H1 (cell line): ENCODE measurements at regions not wholly inside any gene's neighbourhood (a gene's known extent, or its start where the extent isn't known, plus 50 kb on each side); places are given as distances from the start of the nearest gene placed in this dataset.

Experiments
- CTCF ChIA-PET: fragments of 300-600 bp; sonication (Branson Sonifier 250); formaldehyde crosslinking; loops from one replicate; lab custom pipeline; 2021; ENCODE audit not compliant: partially characterized antibody; lab: Charles Lee
- POLR2A ChIA-PET: fragments of 300-600 bp; sonication (Branson Sonifier 250); formaldehyde crosslinking; loops from one replicate; lab custom pipeline; 2021; ENCODE audit warnings: inconsistent platforms; ENCODE audit not compliant: partially characterized antibody; lab: Charles Lee
- DNase-seq, 2 experiments: peaks; one replicate each; pipeline versions ENCODE4 v3.0.0 to v3.0.0-alpha.2; 2010 to 2022; ENCODE audit warnings: low spot score in 2 of 2, low read depth in 1 of 2, mixed read lengths in 1 of 2
- FAIRE-seq: peaks from 2 replicates; lab custom pipeline; 2011; peaks lifted over from hg19 to GRCh38; lab: Jason Lieb, UNC
- H2AFZ ChIP-seq: 2 replicates; pipeline ENCODE4 v1.8.1; 2012; ENCODE audit warnings: low read length, inconsistent platforms
- H2AK5ac ChIP-seq: 2 replicates; pipeline ENCODE4 v1.6.1; 2013; ENCODE audit warnings: low read depth, low read length
- H2BK120ac ChIP-seq: replicated peaks from 2 replicates; pipeline ENCODE3; 2013; ENCODE audit warnings: low read depth, low read length, inconsistent platforms
- H2BK12ac ChIP-seq: 2 replicates; pipeline ENCODE4 v1.6.1; 2013; ENCODE audit warnings: low read depth, low read length
- H2BK15ac ChIP-seq: 2 replicates; pipeline ENCODE4 v1.6.1; 2013; ENCODE audit warnings: low read length
- H2BK20ac ChIP-seq: 2 replicates; pipeline ENCODE4 v1.6.1; 2013; ENCODE audit warnings: low read length
- H2BK5ac ChIP-seq: 2 replicates; pipeline ENCODE4 v1.6.1; 2013; ENCODE audit warnings: low read depth, low read length
- H3K14ac ChIP-seq: 2 replicates; pipeline ENCODE4 v1.6.1; 2013; ENCODE audit warnings: inconsistent platforms; ENCODE audit not compliant: insufficient read length
- H3K18ac ChIP-seq: 2 replicates; pipeline ENCODE4 v1.6.1; 2013; ENCODE audit warnings: low read length; ENCODE audit errors: extremely low read depth
- H3K23ac ChIP-seq: 2 replicates; pipeline ENCODE4 v1.6.1; 2013; ENCODE audit warnings: inconsistent platforms; ENCODE audit not compliant: insufficient read length
- H3K23me2 ChIP-seq: 2 replicates; pipeline ENCODE4 v1.6.1; 2013; ENCODE audit warnings: low read depth, low read length
- H3K27ac ChIP-seq: 2 replicates; pipeline ENCODE4 v1.6.1; 2011; ENCODE audit warnings: low read depth, low read length, inconsistent platforms
- H3K27me3 ChIP-seq, 4 experiments: replicated peaks in 1 of 4; 1 replicate in 1 of 4; 2 replicates in 3 of 4; pipeline versions ENCODE4 v1.6.1 to v1.8.1; 2011 to 2013; ENCODE audit warnings: low read length in 3 of 4, mild to moderate bottlenecking in 3 of 4, inconsistent platforms in 2 of 4, mixed read lengths in 2 of 4, moderate library complexity in 1 of 4; ENCODE audit not compliant: control insufficient read depth in 3 of 4, insufficient read depth in 3 of 4; ENCODE audit errors: extremely low read depth in 1 of 4
- H3K36me3 ChIP-seq, 4 experiments: 2 replicates each; pipeline versions ENCODE4 v1.6.1 to v1.8.1; 2011 to 2013; ENCODE audit warnings: mild to moderate bottlenecking in 4 of 4, low read length in 3 of 4, moderate library complexity in 2 of 4, control low read depth in 1 of 4, inconsistent platforms in 1 of 4; ENCODE audit not compliant: insufficient read depth in 4 of 4, control insufficient read depth in 2 of 4
- H3K4ac ChIP-seq: replicated peaks from 2 replicates; pipeline ENCODE3; 2013; ENCODE audit warnings: low read length, low read depth, mixed read lengths, inconsistent platforms; ENCODE audit not compliant: insufficient read length
- H3K4me1 ChIP-seq, 4 experiments: replicated peaks in 1 of 4; 1 replicate in 1 of 4; 2 replicates in 3 of 4; pipeline versions ENCODE4 v1.6.1 to v1.8.1; 2011 to 2013; ENCODE audit warnings: low read length in 3 of 4, inconsistent platforms in 2 of 4, mixed read lengths in 1 of 4; ENCODE audit not compliant: insufficient read depth in 4 of 4, control insufficient read depth in 3 of 4
- H3K4me2 ChIP-seq, 2 experiments: 2 replicates each; pipeline versions ENCODE4 v1.6.1 to v1.8.1; 2011 to 2013; ENCODE audit warnings: low read depth in 2 of 2, low read length in 2 of 2, control low read depth in 1 of 2, inconsistent platforms in 1 of 2, mild to moderate bottlenecking in 1 of 2; ENCODE audit not compliant: insufficient read depth in 1 of 2
- H3K4me3 ChIP-seq, 4 experiments: fragments of 200-600, 300-600 bp in 1 of 4; sonication (generic), shearing (Covaris generic), sonication (Bioruptor Twin) in 1 of 4; 2 replicates each; pipeline versions ENCODE4 v1.5.1 to v1.8.1; 2011 to 2016; ENCODE audit warnings: low read length in 4 of 4, low read depth in 3 of 4, control low read depth in 2 of 4, inconsistent platforms in 2 of 4, mild to moderate bottlenecking in 2 of 4, mixed read lengths in 1 of 4, moderate library complexity in 1 of 4; ENCODE audit not compliant: insufficient read depth in 2 of 4; ENCODE audit errors: extremely low read depth in 1 of 4
- H3K56ac ChIP-seq: replicated peaks from 2 replicates; pipeline ENCODE3; 2013; ENCODE audit warnings: low read depth, mild to moderate bottlenecking, mixed read lengths, low read length, inconsistent platforms; ENCODE audit not compliant: insufficient read length
- H3K79me1 ChIP-seq: 2 replicates; pipeline ENCODE4 v1.6.1; 2013; ENCODE audit warnings: low read depth, low read length, control low read depth
- H3K79me2 ChIP-seq, 2 experiments: 2 replicates each; pipeline versions ENCODE4 v1.6.1 to v1.8.1; 2012 to 2013; ENCODE audit warnings: low read length in 2 of 2, mild to moderate bottlenecking in 2 of 2, inconsistent platforms in 1 of 2; ENCODE audit not compliant: insufficient read depth in 2 of 2, control insufficient read depth in 1 of 2
- H3K9ac ChIP-seq, 4 experiments: replicated peaks in 1 of 4; 1 replicate in 1 of 4; 2 replicates in 3 of 4; pipeline versions ENCODE4 v1.6.1 to v1.8.1; 2011 to 2013; ENCODE audit warnings: low read depth in 3 of 4, low read length in 3 of 4, control low read depth in 2 of 4, mild to moderate bottlenecking in 2 of 4, moderate library complexity in 2 of 4, inconsistent platforms in 1 of 4; ENCODE audit errors: extremely low read depth in 1 of 4
- H3K9me3 ChIP-seq, 2 experiments: 2 replicates each; pipeline versions ENCODE4 v1.6.1 to v1.8.1; 2012 to 2013; ENCODE audit warnings: mild to moderate bottlenecking in 2 of 2, moderate library complexity in 2 of 2, control low read depth in 1 of 2, inconsistent platforms in 1 of 2, low read depth in 1 of 2, low read length in 1 of 2, mixed read lengths in 1 of 2; ENCODE audit not compliant: insufficient read depth in 2 of 2
- H4K20me1 ChIP-seq, 2 experiments: replicated peaks in 1 of 2; 2 replicates each; pipeline versions ENCODE3 to v1.8.1; 2011 to 2013; ENCODE audit warnings: inconsistent platforms in 2 of 2, low read length in 2 of 2, mild to moderate bottlenecking in 1 of 2; ENCODE audit not compliant: insufficient read depth in 2 of 2, control insufficient read depth in 1 of 2
- H4K5ac ChIP-seq: 2 replicates; pipeline ENCODE4 v1.6.1; 2013; ENCODE audit warnings: low read length, low read depth, mixed read lengths, inconsistent platforms; ENCODE audit not compliant: insufficient read length
- H4K8ac ChIP-seq: 2 replicates; pipeline ENCODE4 v1.8.0; 2013; ENCODE audit warnings: mild to moderate bottlenecking, moderate library complexity, low read length, inconsistent platforms; ENCODE audit not compliant: insufficient read depth; ENCODE audit errors: extremely low read depth
- H4K91ac ChIP-seq: replicated peaks from 2 replicates; pipeline ENCODE3; 2013; ENCODE audit warnings: low read length, mixed read lengths, inconsistent platforms; ENCODE audit not compliant: insufficient read length
- BCL11A ChIP-seq, 2 experiments: IDR thresholded peaks; one replicate each; pipeline ENCODE4 v1.6.1; 2011; ENCODE audit warnings: low read depth in 2 of 2, low read length in 2 of 2, mild to moderate bottlenecking in 2 of 2
- BRCA1 ChIP-seq: IDR thresholded peaks from 2 replicates; pipeline ENCODE4 v1.6.1; 2012; ENCODE audit warnings: low read depth, low read length, improper control_type of control experiment
- CBX5 ChIP-seq: fragments of 300-800, 300-1000 bp; sonication (generic); IDR thresholded peaks from 2 replicates; pipeline ENCODE4 v1.7.1; 2016; ENCODE audit warnings: antibody characterized with exemption, low read length, low read depth
- CHD2 ChIP-seq: IDR thresholded peaks from 2 replicates; pipeline ENCODE4 v1.6.1; 2012; ENCODE audit warnings: low read length, improper control_type of control experiment
- E2F6 ChIP-seq: IDR thresholded peaks from 2 replicates; pipeline ENCODE4 v1.6.1; 2012; ENCODE audit warnings: inconsistent platforms
- NANOG ChIP-seq: IDR thresholded peaks from 2 replicates; pipeline ENCODE4 v1.6.1; 2011; ENCODE audit warnings: low read length, low read depth, mild to moderate bottlenecking, inconsistent platforms; ENCODE audit not compliant: insufficient read depth, poor library complexity, severe bottlenecking
- NRF1 ChIP-seq: IDR thresholded peaks from 2 replicates; pipeline ENCODE4 v1.6.1; 2011; ENCODE audit warnings: mild to moderate bottlenecking, low read depth, low read length, improper control_type of control experiment
- POU5F1 ChIP-seq: IDR thresholded peaks from 2 replicates; pipeline ENCODE4 v1.6.1; 2011; ENCODE audit warnings: low read depth, mild to moderate bottlenecking, low read length, moderate library complexity
- RNF2 ChIP-seq: fragments of 200-900, 300-1000 bp; sonication (generic); IDR thresholded peaks from 2 replicates; pipeline ENCODE4 v1.7.1; 2016; ENCODE audit warnings: borderline replicate concordance, low read depth, mild to moderate bottlenecking, antibody characterized with exemption, low read length; ENCODE audit not compliant: poor library complexity, severe bottlenecking; ENCODE audit errors: missing control alignments
- TBP ChIP-seq: IDR thresholded peaks from 2 replicates; pipeline ENCODE4 v1.6.1; 2011; ENCODE audit warnings: low read depth, low read length, improper control_type of control experiment
- TCF12 ChIP-seq: IDR thresholded peaks from 2 replicates; pipeline ENCODE4 v1.6.1; 2011; ENCODE audit warnings: low read depth, mild to moderate bottlenecking, low read length
- WGBS, 2 experiments: shearing (Covaris generic) in 1 of 2; methylation state at CpG; one replicate each; pipeline versions ENCODE4 v1.1.6 to v1.1.7; 2013 to 2015; ENCODE audit warnings: low lambda C conversion rate in 2 of 2, mixed read lengths in 2 of 2, inconsistent platforms in 1 of 2, low coverage in 1 of 2, missing lambda C conversion rate in 1 of 2; ENCODE audit not compliant: insufficient replicate concordance in 2 of 2, insufficient coverage in 1 of 2, insufficient read length in 1 of 2; ENCODE audit errors: extremely low coverage in 1 of 2, missing lambda C conversion rate in 1 of 2; 5-methylcytosine and 5-hydroxymethylcytosine counted together
- TF ChIP-seq, protein P1 (sequence below): IDR thresholded peaks from 2 replicates; pipeline ENCODE4 v1.6.1; 2011; ENCODE audit warnings: low read depth, mild to moderate bottlenecking, low read length; ENCODE audit not compliant: insufficient read depth

GRCh38 chr10:44742248-44742647 lies 168.9 kb upstream of the TMEM72 start:
- Histone ChIP-seq H4K20me1 (no peaks in the 10 kb centered on the region), H3K79me2 (no peaks in the 10 kb centered on the region), H4K5ac (no peak overlapping the region), H3K4ac (no peak overlapping the region), H2BK15ac (no peak overlapping the region), H3K18ac (no peak overlapping the region), H2BK120ac (no peak overlapping the region), H3K4me1 (no peaks in the 10 kb centered on the region), H3K9ac (no peak overlapping the region), H3K4me3 (no peak overlapping the region), H3K27me3 (no peaks in the 10 kb centered on the region), H3K23me2 (no peaks in the 10 kb centered on the region), H4K91ac (no peak overlapping the region), H3K23ac (no peak overlapping the region), H3K79me1 (no peaks in the 10 kb centered on the region), H3K56ac (no peak overlapping the region), H2BK12ac (no peak overlapping the region), H4K8ac (no peak overlapping the region), H2AK5ac (no peak overlapping the region), H2BK5ac (no peak overlapping the region), H3K14ac (no peak overlapping the region), H2AFZ (no peak overlapping the region), H2BK20ac (no peak overlapping the region), H3K27ac (no peak overlapping the region), H3K9me3 (no peaks in the 10 kb centered on the region), H3K36me3 (no peaks in the 10 kb centered on the region), H3K4me2 (no peak overlapping the region)
- TF ChIP-seq NRF1 (no peak), NANOG (no peak), CBX5 (no peak), TCF12 (no peak), RNF2 (no peak), POU5F1 (no peak), BRCA1 (no peak), TBP (no peak), BCL11A (IDR thresholded peaks at IDR 0.05; ENCODE audit: low read depth in 2 of 2, low read length in 2 of 2) (no peak), E2F6 (no peak), CHD2 (no peak)
- TF ChIP-seq, protein P1, sequence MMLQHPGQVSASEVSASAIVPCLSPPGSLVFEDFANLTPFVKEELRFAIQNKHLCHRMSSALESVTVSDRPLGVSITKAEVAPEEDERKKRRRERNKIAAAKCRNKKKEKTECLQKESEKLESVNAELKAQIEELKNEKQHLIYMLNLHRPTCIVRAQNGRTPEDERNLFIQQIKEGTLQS, result no peak
- WGBS, 2 experiments, result 86% methylated on average over 4 of the region's 4 CpGs; no CpG with 5 or more reads in 1 of the 2 experiments
- DNase-seq (no peak), FAIRE-seq (no peak)
- CTCF ChIA-PET, result no interaction called here
- POLR2A ChIA-PET, result no interaction called here
